Ammon's horn (tissue), 1 donor: ENCODE measurements at regions not wholly inside any gene's neighbourhood (a gene's known extent, or its start where the extent isn't known, plus 50 kb on each side); places are given as distances from the start of the nearest gene placed in this dataset.
A peak's percentile ranks its signal among the peaks of the same experiment; 100 is the strongest.
"Not testable (repeated sequence)": the region's sequence is repeated elsewhere in the genome, so short reads cannot be mapped to it uniquely, and the experiment has no call there.

Source experiments
- DNase-seq: peaks from one replicate; pipeline ENCODE4 v3.0.0-alpha.2; 2016; ENCODE audit warnings: low spot score

- no peak for DNase-seq
Measured at GRCh38 chr17:53765609-53766008, 57.1 kb upstream of the KIF2B start.

DNA sequence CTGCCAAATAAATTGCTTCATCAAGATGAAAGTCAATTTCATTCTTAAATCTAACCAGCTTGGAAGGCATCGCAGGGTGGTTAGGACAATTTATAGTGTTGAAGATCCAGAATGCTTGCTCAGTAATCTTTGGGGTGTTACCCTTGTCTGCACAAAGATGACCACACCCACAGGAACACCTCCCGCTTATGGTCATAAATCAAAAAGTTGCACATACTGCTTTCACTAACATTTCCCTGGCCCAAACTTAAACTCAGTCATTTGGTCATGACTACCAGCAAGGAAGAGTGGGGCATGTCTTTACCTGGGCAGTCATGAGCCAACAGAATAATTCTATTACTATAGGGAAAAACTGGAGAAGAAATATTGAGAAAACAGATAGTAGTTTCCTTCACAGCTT lies 57.6 kb upstream of the KIF2B start:
- no peak for DNase-seq

DNA sequence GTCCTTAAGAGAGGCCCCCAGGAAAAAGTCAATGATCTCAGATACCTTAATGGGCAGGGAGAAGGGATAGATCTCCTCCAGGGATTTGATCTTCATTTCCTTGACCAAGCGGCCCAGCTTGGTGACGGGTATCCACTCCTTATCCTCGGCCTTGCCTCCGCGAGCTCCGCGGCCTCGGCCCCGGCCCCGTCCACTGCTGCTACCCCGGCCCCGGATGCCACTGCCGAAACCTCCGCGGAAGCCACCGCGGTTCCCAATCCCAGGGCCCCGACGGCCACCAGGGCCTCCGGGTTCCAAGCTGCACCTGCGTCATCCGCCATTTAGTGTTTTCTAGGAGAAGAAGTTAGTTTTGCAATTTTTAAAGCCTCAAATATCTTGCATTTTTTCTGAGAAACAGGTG lies 65.2 kb upstream of the KIF2B start:
- DNase-seq = no peak

DNA sequence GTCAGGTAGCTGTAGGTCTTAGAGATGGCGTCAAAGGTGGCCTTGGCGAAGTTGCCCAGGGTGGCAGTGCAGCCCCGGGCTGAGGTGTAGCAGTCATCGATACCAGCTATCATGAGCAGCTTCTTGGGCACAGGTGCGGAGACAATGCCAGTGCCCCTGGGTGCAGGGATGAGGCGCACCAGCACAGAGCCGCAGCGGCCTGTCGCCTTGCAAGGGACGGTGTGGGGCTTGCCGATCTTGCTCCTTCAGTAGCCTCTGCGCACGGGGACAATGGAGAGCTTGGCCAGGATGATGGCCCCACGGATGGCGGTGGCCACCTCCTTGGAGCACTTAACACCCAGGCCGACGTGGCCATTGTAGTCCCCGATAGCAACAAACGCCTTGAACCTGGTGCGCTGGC lies 65.6 kb upstream of the KIF2B start:
- not testable (repeated sequence) for DNase-seq

DNA sequence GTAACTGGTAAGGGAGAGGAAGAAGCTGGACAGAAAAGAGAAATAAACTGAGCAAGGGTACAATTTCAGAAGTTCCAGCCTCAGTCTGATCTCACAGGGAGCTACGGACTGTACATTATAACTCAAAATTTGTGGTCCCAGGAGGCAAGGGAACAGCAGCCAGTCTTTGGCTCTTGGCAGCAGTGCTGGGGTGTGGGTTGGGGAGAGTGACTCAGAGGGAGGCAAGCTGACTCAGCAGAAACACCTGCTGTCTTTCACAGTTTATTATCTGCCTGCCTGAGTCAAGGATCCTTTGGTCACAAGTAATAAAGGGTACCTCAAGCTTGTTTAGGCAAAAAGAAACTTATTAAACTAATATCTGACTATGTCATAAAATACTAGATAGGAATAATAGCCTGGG lies 73.5 kb upstream of the KIF2B start:
- peak; percentile 50 for DNase-seq

DNA sequence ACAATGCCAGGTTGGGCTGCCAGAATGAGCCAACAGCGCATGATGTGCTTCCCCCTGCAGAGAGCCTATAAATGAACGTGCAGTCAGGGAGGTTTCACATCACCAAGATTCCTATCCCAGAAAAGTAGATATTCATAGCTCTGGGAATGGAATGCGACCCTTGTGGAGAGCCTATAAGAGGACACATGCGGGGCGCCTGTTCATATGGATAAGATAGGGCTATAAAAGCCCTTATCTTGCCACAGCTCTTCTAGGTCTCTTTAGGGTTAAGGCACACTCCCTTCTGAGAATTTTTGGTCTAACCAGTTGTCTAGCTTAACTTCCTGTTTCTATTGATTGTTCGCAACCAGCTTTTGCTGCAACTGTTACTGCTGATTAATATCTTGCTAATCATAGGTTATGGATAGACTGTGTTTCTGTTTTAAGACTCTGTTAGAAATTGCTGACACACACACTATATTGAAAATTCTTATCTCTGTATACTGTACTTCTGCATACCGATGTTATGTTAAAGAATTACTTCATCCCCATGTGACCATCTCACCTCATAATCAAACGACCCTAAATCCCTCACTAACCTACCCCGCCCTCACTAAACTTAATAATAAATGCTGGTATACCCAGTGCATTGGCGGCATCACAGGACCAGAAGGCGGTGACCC lies 74.4 kb upstream of the KIF2B start:
- DNase-seq = not testable (repeated sequence)

DNA sequence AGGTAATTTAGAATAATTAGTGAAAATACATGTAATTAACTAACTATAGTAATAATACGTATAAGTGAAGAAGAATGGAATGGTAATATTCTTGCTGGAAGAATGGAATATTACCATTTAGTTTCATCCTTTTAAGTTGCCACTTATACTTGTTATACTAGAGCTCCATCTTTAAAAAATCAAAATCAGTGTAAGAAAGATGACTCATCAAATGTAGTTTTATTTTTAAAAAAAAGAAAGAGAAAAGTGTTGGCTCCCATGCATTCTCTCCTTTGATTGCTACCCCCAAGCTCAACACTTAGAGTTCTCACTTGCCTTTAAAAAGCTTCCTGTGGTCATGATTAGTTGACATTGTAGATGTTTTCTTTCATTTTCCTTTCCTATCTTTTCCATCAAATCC lies 82.4 kb upstream of the KIF2B start:
- no peak for DNase-seq

- no peak for DNase-seq
Measured at GRCh38 chr17:53736516-53737240, 86.0 kb upstream of the KIF2B start.

DNA sequence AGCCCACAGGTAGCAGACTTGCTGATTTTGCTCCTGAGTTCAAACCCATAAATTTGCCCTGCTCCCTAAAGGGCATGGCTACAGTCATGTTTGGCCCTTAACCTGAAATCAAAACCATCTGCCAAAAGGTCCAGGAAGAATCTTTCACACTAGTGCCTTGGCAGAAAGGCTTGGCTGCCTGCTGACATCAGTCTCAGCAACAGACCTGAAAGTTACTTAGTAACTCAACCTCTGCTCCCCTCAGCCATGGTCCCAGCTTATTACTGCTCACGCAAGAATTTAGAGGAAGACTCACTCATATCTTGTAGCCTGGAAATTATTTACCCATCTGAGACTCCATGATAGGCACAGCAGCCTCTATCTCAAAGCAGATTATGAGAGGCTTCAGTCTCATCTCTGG lies 98.0 kb upstream of the KIF2B start:
- DNase-seq = no peak

DNA sequence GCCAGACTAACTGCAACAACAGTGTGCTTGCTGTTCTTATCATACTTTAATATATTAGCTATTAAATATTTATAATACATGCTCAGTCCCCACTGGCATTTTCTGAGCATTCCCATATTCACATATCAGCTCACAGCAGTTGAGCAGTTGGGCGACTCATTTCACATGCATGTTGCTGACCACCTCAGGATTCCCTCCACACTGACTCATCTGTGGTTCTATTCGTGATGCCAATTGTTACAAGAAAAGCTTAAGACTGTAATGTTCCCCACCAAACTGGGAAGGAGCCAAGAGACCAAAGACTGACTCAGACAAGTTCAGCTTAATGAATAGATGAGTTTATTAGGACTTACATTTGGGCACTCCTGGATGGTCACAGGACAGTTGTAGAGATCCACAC lies 100.3 kb upstream of the KIF2B start:
- DNase-seq = no peak

DNA sequence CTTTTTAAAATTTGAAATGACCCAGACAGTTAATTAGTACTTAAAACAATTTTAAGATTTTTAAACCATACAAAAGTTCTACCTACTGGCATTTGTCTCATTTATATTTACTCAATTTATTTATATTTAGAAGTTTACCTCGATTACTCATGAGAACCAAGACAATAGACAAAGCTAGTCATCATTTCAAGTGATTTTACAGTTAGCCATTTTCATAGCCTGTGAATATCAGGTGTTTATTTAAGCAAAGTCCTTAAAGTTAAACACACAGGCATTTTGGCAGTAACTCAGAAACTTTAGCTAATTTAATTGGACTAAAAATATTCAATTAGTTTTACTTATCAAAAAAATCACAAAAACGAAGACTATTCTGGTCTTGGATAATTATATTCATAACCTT lies 101.6 kb upstream of the KIF2B start:
- no peak for DNase-seq

GRCh38 chr17:53719229-53719628 lies 103.5 kb upstream of the KIF2B start:
- no peak for DNase-seq

GRCh38 chr17:53707566-53707965 lies 115.2 kb upstream of the KIF2B start:
- no peak for DNase-seq

DNA sequence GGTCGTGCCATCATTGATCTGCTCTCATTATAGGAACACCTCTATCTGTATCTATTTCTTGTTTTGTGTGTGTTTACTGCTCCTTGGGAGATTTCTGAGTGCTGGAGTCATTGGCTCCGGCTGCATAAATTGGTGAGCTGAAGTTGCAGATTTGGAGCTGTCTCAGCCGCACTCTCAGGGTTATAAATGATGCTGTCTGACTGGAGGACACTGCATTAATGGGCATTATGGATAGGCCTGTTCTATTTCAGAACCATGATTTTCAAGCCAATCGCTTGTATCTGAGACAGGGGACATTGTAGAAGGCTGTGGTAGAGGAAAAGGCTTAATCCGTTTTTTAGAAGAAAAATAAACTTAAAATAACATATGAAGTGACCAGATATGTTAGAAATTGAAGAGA lies 126.4 kb upstream of the KIF2B start:
- DNase-seq = no peak

DNA sequence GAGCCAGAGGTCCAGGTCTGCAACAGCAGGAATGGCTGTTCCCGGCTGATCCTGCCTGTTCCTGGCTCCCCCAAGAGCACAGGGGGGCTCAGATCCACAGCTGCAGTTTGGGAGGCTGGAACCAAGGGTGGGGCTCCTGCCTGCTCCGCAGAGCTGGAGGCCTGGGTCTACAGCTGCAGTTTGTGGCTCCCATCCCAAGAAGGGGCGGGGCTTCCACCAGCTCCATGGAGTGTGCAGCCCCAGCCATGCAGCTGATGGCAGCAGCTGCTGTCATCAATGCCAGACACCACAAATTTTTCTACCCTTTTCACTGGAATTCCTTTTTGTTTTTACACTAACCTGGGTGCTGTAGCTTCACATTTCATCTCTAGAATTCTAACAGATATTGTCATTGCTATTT lies 135.4 kb upstream of the KIF2B start:
- DNase-seq = no peak

DNA sequence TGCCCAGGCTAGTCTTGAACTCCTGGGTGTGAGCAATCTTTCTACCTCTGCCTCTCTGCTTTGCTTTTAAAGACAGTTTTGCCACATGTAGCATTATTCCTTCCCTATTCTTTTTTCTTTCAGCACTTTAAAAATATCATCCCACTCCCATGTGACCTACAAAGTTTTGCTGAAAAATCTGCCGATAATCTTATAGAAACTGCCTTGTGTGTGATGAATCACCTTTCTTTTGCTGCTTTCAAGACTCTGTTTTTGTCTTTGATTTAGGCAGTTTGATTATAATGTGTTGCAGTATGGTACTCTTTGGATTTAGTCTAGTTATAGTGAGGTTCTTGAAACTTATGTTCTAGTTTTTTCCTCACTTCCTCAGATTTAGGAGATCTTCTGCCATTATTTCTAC lies 142.0 kb upstream of the KIF2B start:
- no peak for DNase-seq

GRCh38 chr17:53668854-53669253 lies 153.9 kb upstream of the KIF2B start:
- DNase-seq = no peak

DNA sequence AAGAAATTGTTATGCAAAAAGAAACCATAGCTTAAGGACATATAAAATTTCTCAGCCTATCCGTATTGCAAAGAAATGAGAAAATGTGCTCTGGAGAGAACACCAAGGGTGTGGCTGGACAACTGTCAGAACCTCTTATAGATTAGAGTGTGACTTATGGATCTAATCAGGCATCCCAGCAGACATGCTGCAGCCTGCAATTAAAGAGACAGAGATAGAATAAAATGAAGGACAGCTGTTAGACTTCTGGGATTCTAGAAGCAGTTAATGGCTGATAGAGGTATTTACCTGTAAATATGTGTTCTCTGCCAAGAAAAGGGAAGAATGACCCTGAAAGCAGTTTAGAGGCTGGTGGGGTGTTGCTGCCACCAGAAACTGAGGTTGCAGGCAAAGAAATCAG lies 160.1 kb upstream of the KIF2B start:
- no peak for DNase-seq

GRCh38 chr17:53659181-53659580 lies 163.5 kb upstream of the KIF2B start:
- no peak for DNase-seq

DNA sequence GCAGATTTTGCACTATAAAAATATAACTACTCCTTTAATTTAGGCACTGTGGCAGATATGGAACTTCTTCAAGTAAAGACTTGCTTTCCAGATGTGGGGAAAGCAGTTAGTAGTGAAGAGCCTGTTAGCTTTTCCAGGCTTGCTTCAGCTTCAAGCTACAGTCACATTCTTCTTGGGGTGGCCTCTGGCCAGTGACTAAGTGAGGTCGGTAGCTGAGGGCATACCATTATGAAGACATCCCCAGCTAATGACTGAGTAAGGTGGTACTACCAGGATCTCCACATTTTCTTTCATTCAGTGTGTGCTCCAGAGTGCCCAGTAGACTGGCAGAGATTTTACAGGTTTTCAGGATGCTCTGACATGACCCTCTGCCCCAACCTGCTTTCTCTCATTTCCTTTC lies 167.1 kb upstream of the KIF2B start:
- DNase-seq = no peak

GRCh38 chr17:53649201-53649600 lies 173.5 kb upstream of the KIF2B start:
- DNase-seq = no peak

- DNase-seq = no peak
Measured at GRCh38 chr17:53646835-53647234, 175.9 kb upstream of the KIF2B start.

DNA sequence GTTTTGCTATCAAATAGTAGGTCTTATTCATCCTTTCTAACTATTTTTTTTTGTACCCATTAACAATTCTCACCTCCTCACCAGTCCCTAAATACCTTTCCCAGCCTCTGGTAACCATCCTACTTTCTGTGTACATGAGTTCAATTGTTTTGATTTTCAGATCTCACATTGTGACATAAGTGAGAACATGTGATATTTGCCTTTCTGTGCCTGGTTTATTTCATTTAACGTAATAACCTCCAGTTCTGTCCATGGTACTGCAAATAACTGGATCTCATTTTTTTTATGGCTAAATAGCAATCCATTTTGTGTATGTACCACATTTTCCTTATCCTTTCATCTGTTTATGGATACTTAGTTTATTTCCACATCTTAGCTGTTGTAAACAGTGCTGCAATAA lies 181.9 kb upstream of the KIF2B start:
- no peak for DNase-seq

DNA sequence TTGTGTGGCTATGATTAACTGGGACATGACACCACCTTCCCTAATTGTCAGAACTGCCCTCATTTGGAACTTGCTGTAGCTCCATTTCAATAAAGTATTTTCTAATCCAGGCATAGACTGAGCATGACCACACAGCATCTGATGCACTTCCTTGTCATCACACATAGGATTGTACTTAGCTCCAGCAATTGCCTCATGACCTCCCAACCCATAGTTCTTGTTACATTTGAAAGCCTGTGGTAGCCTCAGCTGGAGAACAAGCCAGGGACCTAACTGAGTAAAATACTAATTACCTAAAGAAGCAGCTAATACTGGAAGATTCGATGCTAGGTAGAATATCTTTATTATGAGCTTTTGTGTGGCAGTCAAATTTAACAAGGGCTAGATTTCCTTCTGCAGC lies 187.3 kb upstream of the KIF2B start:
- DNase-seq = no peak
